NB4 (cell line): ENCODE measurements at regions not wholly inside any gene's neighbourhood (a gene's known extent, or its start where the extent isn't known, plus 50 kb on each side); places are given as distances from the start of the nearest gene placed in this dataset.

Experiments used
- DNase-seq: peaks from one replicate; pipeline ENCODE4 v3.0.0; 2010; ENCODE audit warnings: low read depth
- H3K4me3 ChIP-seq: one replicate; pipeline ENCODE4 v1.5.1; 2011; ENCODE audit warnings: mild to moderate bottlenecking, low read depth, low read length, moderate library complexity
- CTCF ChIP-seq: IDR thresholded peaks from one replicate; pipeline ENCODE4 v1.5.1; 2012; ENCODE audit warnings: low read depth, low read length
- MAX ChIP-seq: IDR thresholded peaks from 2 replicates; pipeline ENCODE4 v1.6.1; 2011; ENCODE audit warnings: low read depth, low read length
- MYC ChIP-seq: IDR thresholded peaks from 2 replicates; pipeline ENCODE4 v1.6.1; 2011; ENCODE audit warnings: low read depth, low read length
- POLR2A ChIP-seq: IDR thresholded peaks from 2 replicates; pipeline ENCODE4 v1.6.1; 2011; ENCODE audit warnings: mild to moderate bottlenecking; ENCODE audit not compliant: insufficient read length; ENCODE audit errors: extremely low read depth

- no peak overlapping the region for H3K4me3 ChIP-seq
- TF ChIP-seq MYC, result no peak
- no peak for TF ChIP-seq CTCF
- no peak for TF ChIP-seq MAX
- no peak for TF ChIP-seq POLR2A
- no peak for DNase-seq
Measured at GRCh38 chr12:58090685-58091084, 149.3 kb downstream of the ATP23 start.

- TF ChIP-seq POLR2A (no peak), MYC (no peak), CTCF (no peak), MAX (no peak)
- H3K4me3 ChIP-seq, result no peak overlapping the region
- DNase-seq, result no peak
Measured at GRCh38 chr12:58095002-58095401, 153.6 kb downstream of the ATP23 start.

GRCh38 chr12:58097741-58098140 is 156.4 kb downstream of the ATP23 start:
- TF ChIP-seq MAX (no peak), CTCF (no peak), POLR2A (no peak), MYC (no peak)
- no peak for DNase-seq
- H3K4me3 ChIP-seq, result no peak overlapping the region

- H3K4me3 ChIP-seq, result no peak overlapping the region
- no peak for TF ChIP-seq POLR2A
- no peak for DNase-seq
Measured at GRCh38 chr12:58099476-58099875, 158.1 kb downstream of the ATP23 start.

GRCh38 chr12:58104351-58104755 is 163.0 kb downstream of the ATP23 start:
- no peak overlapping the region for H3K4me3 ChIP-seq
- no peak for TF ChIP-seq CTCF
- TF ChIP-seq MYC, result no peak
- no peak for TF ChIP-seq MAX
- no peak for DNase-seq

GRCh38 chr12:58105225-58106119 is 164.1 kb downstream of the ATP23 start:
- TF ChIP-seq CTCF (peak; percentile 19), MAX (no peak), POLR2A (no peak)
- DNase-seq, result no peak
- H3K4me3 ChIP-seq, result no peak overlapping the region
